ENCODE measurements at regions not wholly inside any gene's neighbourhood (a gene's known extent, or its start where the extent isn't known, plus 50 kb on each side); places are given as distances from the start of the nearest gene placed in this dataset.

DNA sequence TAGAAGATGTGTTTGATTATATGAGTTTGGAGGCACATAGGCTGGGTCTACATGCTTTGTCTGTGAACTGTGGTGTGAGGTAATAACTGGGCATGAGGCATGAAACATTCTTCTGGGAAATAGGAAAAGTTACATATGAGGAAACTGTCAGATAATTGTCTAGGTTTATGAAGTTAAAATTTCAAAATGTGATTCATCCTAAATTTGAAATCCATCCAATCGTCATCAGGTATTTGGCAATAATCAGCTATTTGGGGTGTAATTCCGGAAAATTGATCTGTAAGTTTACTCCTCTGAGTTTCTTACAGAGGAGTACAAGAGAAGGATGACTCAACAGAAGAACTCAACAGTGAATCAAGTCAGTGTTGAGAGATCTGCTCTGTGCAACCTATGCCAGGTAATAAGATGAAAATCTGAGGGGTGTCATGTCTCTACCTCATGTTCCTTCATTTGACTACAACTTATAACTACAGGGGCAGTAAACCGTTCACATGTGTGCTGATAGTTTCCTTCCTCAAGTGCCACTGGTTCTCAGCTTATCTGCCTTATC is 1171.6 kb upstream of the CDH18 start:
- no peak for DNase-seq

DNA sequence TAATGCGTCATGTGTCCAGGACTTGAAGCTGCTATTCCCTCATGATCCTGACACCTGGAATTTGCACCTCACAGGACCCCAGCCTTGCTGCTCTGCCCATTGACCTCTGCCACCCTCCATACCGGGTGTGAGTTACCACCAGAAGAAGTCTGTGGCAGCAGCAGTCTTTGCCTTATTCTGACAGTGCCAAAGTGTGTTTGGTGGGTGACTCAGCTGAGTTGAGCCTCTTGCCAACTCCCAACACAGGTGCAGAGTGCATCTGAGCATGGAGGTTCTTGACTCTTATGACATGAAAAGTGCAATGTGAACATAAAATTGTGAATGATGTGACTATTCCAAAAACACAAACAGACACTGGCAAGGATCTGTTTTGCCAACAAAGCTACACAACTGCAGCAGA is 1166.5 kb upstream of the CDH18 start:
- no peak for DNase-seq

- no peak for DNase-seq
Observed at GRCh38 chr5:21152611-21153010, 1164.6 kb upstream of the CDH18 start.

DNA sequence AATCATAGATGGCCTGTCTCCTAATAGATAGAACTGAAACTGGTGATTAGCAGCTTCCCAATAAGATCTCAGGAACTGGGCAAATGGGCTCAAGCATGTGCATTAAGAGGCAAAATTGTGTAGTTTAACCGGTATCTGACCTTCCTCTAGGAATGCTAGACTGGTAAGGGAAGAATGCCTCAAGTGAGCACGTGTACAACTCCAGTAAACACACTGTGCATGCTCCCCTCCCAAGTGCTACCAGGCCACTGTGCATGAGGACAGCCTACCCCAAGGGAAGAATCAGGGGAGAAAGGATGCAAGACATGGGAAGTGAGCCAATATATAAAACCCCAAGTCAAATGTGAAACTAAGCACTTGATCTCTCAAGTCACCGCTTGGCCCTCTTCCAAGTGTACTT is 1157.4 kb upstream of the CDH18 start:
- no peak for DNase-seq

DNA sequence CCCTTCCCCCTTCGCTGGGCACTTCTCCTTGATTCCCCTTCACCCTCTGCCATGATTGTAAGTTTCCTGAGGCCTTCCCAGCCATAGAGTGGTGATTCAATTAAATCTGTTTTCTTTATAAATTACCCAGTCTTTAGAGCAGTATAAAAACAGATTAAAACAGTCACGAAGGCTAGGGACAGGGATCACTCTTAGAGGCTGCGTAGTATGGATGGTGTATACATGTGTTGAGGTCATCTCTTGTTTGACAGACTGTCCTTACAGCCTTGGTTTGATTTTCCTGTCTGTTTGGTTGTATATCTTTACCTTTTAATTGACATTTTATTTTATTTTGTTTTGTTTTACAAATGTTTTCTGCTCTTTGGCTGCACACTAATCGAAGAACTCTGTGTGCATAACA is 1155.7 kb upstream of the CDH18 start:
- no peak for DNase-seq

DNA sequence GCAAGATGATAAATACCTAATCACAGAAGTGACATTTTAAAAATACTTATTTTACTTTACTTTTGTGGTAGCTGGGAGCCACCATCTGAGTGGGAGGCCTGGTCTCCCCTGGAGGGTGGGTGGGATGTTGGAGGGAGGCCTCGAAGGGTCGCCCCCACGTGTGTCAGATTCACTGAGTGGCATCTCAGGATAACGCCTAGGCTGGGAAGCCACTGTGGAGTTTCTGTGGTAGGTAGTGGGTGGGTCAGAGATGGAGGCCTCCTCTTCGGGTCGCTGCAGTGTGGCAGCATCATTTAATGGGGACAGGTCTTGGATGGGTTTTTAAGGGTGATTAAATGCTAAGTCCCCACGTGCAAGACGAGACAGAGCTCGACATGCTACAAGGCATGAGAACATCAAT is 1154.8 kb upstream of the CDH18 start:
- no peak for DNase-seq

- DNase-seq: no peak
Observed at GRCh38 chr5:21140987-21141386, 1153.0 kb upstream of the CDH18 start.

DNA sequence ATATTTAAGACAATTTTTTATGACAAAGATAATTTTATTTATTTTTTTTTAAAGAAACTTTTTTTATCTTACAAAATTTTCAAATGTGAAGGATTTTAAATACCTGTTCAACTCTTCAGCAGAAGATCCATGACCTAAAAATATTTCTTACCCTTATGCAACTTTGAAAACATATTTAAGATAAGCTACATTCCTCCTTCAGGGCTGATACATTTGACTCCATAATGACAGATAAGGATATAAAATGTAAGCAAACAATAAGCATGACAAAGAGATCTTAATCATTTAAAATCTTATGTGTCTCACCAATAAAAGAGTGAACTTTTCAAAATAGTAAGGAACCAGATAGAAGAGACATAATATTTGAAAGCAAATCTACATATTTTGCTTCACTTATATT is 1138.2 kb upstream of the CDH18 start:
- DNase-seq: no peak

DNA sequence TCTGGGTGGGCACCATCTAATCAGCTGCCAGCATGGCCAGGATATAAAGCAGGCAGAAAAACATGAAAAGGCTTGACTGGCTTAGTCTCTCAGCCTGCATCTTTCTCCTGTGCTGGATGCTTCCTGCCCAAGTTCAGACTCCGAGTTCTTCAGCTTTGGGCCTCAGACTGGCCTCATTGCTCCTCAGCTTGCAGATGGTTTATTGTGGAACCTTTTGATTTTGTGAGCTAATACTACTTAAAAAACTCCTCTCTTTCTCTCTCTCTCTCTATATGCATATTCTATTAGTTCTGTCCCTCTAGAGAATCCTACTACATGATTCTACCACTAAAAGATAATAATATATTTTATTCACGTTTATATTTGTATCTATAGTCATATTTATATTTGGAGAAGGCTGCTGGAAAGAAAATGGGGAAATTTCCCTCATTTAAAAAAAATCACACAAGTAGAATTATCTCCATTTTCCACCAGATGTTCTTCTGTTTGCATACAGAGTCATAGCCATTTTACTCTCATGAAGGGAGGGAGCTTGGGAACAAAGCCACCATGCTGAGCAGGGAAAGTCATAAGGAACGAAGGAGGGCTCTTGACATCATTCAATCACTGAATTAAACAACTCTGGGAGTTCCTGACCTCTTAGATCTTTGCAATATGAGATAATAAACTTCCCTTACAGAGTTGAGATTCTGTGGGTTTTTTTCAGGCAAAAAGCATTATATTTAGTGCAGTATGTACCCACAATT is 1137.4 kb upstream of the CDH18 start:
- DNase-seq: no peak

GRCh38 chr5:21121213-21121612 is 1133.2 kb upstream of the CDH18 start:
- no peak for DNase-seq

DNA sequence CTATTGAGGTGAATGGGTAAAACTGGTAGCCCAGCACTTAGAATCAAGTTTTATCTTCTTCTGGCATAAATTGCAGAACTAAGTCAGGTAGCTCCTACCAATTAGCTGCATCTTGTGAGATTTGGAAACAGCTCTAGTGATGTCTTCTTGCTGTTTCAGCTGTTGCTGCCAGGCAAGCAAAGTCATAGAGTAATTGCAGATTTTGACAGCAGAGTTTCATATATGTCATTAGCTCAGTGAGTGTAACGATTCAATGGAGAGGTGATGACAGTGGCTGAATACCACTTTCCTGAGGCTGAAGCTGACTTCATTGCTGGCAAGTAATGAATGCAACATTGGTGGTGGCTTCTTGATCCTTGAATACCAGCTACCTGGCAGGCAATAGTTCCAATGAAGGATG is 1109.7 kb upstream of the CDH18 start:
- DNase-seq: no peak

GRCh38 chr5:21094619-21095018 is 1106.6 kb upstream of the CDH18 start:
- no peak for DNase-seq

GRCh38 chr5:21087766-21088165 is 1099.8 kb upstream of the CDH18 start:
- DNase-seq: no peak

DNA sequence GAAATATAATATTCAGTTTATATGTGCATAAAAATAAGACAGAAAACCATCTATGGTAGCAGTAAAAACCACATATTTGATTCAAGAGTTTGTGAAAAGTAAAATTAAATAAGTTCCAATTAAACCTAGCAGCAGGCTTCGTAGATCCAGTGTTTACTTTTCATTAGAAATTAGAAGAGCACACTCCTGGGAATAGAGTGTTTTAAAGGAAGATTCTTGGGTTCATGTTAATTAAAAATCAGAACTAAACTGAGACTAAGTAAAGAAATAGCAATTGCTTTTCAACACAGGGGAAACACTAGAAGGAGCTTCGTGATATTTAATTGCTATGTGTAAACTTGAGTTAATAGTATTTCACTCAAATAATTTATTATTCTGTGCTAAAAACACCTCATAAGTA is 1097.8 kb upstream of the CDH18 start:
- DNase-seq: no peak

- DNase-seq: no peak
Observed at GRCh38 chr5:21071986-21072385, 1084.0 kb upstream of the CDH18 start.

- no peak for DNase-seq
Observed at GRCh38 chr5:21071421-21071820, 1083.4 kb upstream of the CDH18 start.

DNA sequence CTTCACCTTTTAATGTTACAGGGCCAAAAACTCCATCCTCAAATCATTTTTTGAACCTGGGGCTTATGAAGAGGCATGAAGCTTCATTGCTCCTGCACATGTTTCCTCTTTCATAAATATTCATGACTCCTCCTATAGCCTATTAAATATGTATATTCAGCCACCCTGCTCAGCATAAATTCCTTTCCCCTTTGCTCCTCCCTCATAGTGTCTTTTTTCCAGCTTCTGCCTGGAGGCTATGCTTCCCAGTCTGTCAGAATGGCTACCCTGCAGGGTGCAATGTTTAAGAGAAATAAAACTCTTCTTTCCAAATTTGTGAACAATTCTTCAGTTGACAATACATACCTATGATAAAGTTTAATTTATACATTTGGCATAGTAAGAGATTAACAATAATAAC is 1082.9 kb upstream of the CDH18 start:
- no peak for DNase-seq

GRCh38 chr5:21067724-21068123 is 1079.7 kb upstream of the CDH18 start:
- no peak for DNase-seq

DNA sequence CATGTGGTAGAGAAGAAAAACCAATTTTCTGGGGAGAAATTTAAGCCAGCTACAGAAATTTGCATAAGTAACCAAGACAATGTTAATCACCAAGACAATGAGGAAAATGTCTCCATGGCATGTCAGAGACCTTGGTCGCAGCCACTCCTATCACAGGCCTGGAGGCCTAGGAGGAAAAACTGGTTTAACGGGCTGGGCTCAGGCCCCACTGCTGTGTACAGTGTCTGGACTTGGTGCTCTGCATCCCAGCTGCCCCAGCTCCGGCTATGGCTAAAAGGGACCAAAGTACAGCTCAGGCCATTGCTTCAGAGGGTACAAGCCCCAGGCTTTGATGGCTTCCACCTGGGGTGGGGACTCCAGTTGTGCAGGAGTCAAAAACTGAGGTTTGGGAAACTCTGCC is 1075.1 kb upstream of the CDH18 start:
- no peak for DNase-seq

- no peak for DNase-seq
Observed at GRCh38 chr5:21058289-21058688, 1070.3 kb upstream of the CDH18 start.

- no peak for DNase-seq
Observed at GRCh38 chr5:21051945-21052344, 1063.9 kb upstream of the CDH18 start.

- no peak for DNase-seq
Observed at GRCh38 chr5:21049901-21050300, 1061.9 kb upstream of the CDH18 start.

GRCh38 chr5:21030981-21031380 is 1043.0 kb upstream of the CDH18 start:
- DNase-seq: no peak

GRCh38 chr5:21024966-21025365 is 1037.0 kb upstream of the CDH18 start:
- DNase-seq: no peak

GRCh38 chr5:21013237-21013636 is 1025.2 kb upstream of the CDH18 start:
- no peak for DNase-seq
